NT2/D1 (cell line): ENCODE measurements at regions not wholly inside any gene's neighbourhood (a gene's known extent, or its start where the extent isn't known, plus 50 kb on each side); places are given as distances from the start of the nearest gene placed in this dataset.

Experiments
- SUZ12 ChIP-seq: IDR thresholded peaks from 2 replicates; pipeline ENCODE4 v1.6.1; 2011; ENCODE audit not compliant: insufficient read length, insufficient read depth; ENCODE audit errors: extremely low read depth
- ZNF274 ChIP-seq: IDR thresholded peaks from 2 replicates; pipeline ENCODE4 v1.6.1; 2011; ENCODE audit warnings: mild to moderate bottlenecking, low read depth, low read length

DNA sequence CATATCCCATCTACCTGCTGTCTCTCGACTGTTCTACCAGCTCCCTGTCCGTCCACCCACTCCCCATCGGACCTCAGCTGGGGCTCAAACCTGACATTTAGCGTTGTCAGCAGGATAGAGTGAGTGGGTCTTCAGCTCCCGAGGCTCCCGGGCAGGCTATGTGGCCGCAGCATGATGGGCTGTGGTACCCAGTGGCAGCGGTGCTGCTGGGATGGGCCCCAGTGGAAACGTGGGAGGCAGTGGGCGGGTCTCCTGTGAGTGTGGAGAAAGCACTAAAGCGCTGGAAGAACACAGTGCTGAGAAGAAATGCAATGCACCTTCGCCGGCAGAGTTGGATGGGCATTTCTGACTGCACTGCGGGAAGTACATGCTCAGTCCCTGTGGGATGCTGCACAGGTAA is 204.8 kb upstream of the SYT4 start:
- no peak for TF ChIP-seq ZNF274
- no peak for TF ChIP-seq SUZ12
